SK-N-SH (cell line): ENCODE measurements at regions not wholly inside any gene's neighbourhood (a gene's known extent, or its start where the extent isn't known, plus 50 kb on each side); places are given as distances from the start of the nearest gene placed in this dataset.

ENCODE experiments used
- CTCF ChIA-PET: fragments of 300-600, 350-600 bp; formaldehyde crosslinking; extraction: SDS; loops from one replicate; lab custom pipeline; 2021; lab: Yijun Ruan, JAX
- POLR2A ChIA-PET: fragments of 350-600 bp; sonication (Branson Sonifier 250); formaldehyde crosslinking; extraction: SDS; loops from one replicate; lab custom pipeline; 2020; ENCODE audit warnings: antibody characterized with exemption, inconsistent platforms; lab: Yijun Ruan, JAX
- DNase-seq: peaks from one replicate; pipeline ENCODE4 v3.0.0; 2012
- H2AFZ ChIP-seq: fragments of 200-600 bp; sonication (generic); 2 replicates; pipeline ENCODE4 v1.8.1; 2016; ENCODE audit warnings: antibody characterized with exemption, mild to moderate bottlenecking, low read depth
- H3F3A ChIP-seq: fragments of 200-600 bp; sonication (generic); replicated peaks from 2 replicates; pipeline ENCODE3; 2016; ENCODE audit warnings: antibody characterized with exemption, mild to moderate bottlenecking; ENCODE audit not compliant: insufficient read depth
- H3K27ac ChIP-seq, 2 experiments: fragments of 200-500 bp in 1 of 2; fragments of 200-600 bp in 1 of 2; sonication (Bioruptor generic) in 1 of 2; sonication (generic), shearing (Covaris generic) in 1 of 2; 2 replicates each; pipeline versions ENCODE4 v1.5.1 to v1.6.1; 2014 to 2016; ENCODE audit warnings: low read depth in 2 of 2, inconsistent platforms in 1 of 2, low read length in 1 of 2, mild to moderate bottlenecking in 1 of 2, mixed read lengths in 1 of 2
- H3K27me3 ChIP-seq: fragments of 200-600 bp; sonication (generic), shearing (Covaris generic); 2 replicates; pipeline ENCODE4 v1.6.1; 2016; ENCODE audit warnings: mixed run types; ENCODE audit not compliant: insufficient read depth
- H3K36me3 ChIP-seq, 2 experiments: fragments of 200-500 bp in 1 of 2; fragments of 200-600 bp in 1 of 2; sonication (Bioruptor generic) in 1 of 2; sonication (generic) in 1 of 2; replicated peaks in 1 of 2; 2 replicates each; pipeline versions ENCODE3 to v1.5.1; 2014 to 2016; ENCODE audit warnings: low read length in 1 of 2, mild to moderate bottlenecking in 1 of 2; ENCODE audit not compliant: insufficient read depth in 2 of 2, control insufficient read depth in 1 of 2
- H3K4me1 ChIP-seq, 2 experiments: fragments of 200-500 bp in 1 of 2; fragments of 200-600 bp in 1 of 2; sonication (Bioruptor generic) in 1 of 2; sonication (generic), shearing (Covaris generic) in 1 of 2; 2 replicates each; pipeline versions ENCODE4 v1.5.1 to v1.6.1; 2014 to 2016; ENCODE audit warnings: low read depth in 1 of 2, low read length in 1 of 2, mixed run types in 1 of 2; ENCODE audit not compliant: insufficient read depth in 2 of 2, control insufficient read depth in 1 of 2
- H3K4me2 ChIP-seq: fragments of 200-600 bp; sonication (generic), shearing (Covaris generic); 2 replicates; pipeline ENCODE4 v1.6.1; 2017; ENCODE audit warnings: mixed run types
- H3K4me3 ChIP-seq, 2 experiments: fragments of 200-500 bp in 1 of 2; fragments of 200-600 bp in 1 of 2; sonication (Bioruptor generic) in 1 of 2; sonication (generic), shearing (Covaris generic) in 1 of 2; 2 replicates each; pipeline versions ENCODE4 v1.5.1 to v1.8.1; 2014 to 2016; ENCODE audit warnings: low read depth in 2 of 2, inconsistent platforms in 1 of 2, low read length in 1 of 2, mild to moderate bottlenecking in 1 of 2, mixed read lengths in 1 of 2, moderate library complexity in 1 of 2
- H3K79me2 ChIP-seq: fragments of 200-600 bp; sonication (generic); 2 replicates; pipeline ENCODE4 v1.8.1; 2017; ENCODE audit warnings: mild to moderate bottlenecking; ENCODE audit not compliant: insufficient read depth
- H3K9ac ChIP-seq: fragments of 200-600 bp; sonication (generic); 2 replicates; pipeline ENCODE4 v1.6.1; 2017; ENCODE audit warnings: mixed run types
- H3K9me2 ChIP-seq: fragments of 200-600 bp; sonication (generic); 2 replicates; pipeline ENCODE4 v1.6.1; 2017; ENCODE audit warnings: mixed run types
- H3K9me3 ChIP-seq: fragments of 200-600 bp; sonication (generic); 2 replicates; pipeline ENCODE4 v1.6.1; 2017; ENCODE audit warnings: mixed run types, mild to moderate bottlenecking, moderate library complexity
- H4K20me1 ChIP-seq: fragments of 200-600 bp; sonication (generic); 2 replicates; pipeline ENCODE4 v1.6.1; 2017; ENCODE audit warnings: mild to moderate bottlenecking, mixed run types; ENCODE audit not compliant: insufficient read depth
- CHD2 ChIP-seq: fragments of 150-350 bp; IDR thresholded peaks from 2 replicates; pipeline ENCODE4 v1.6.1; 2018; ENCODE audit warnings: low read length; ENCODE audit not compliant: partially characterized antibody
- FOXJ3 ChIP-seq: sonication (generic); formaldehyde crosslinking; IDR thresholded peaks from 2 replicates; pipeline ENCODE4 v1.5.1; 2020; ENCODE audit warnings: mild to moderate bottlenecking, missing genetic modification reagents
- GATA2 ChIP-seq: sonication (generic); formaldehyde crosslinking; IDR thresholded peaks from 2 replicates; pipeline ENCODE4 v1.5.0; 2020; ENCODE audit warnings: mild to moderate bottlenecking, missing genetic modification reagents
- RCOR1 ChIP-seq: fragments of 150-350 bp; IDR thresholded peaks from 2 replicates; pipeline ENCODE4 v1.6.1; 2017; ENCODE audit warnings: antibody characterized with exemption, low read length
- RFX5 ChIP-seq: IDR thresholded peaks from 2 replicates; pipeline ENCODE4 v1.6.1; 2012; ENCODE audit warnings: mild to moderate bottlenecking, improper control_type of control experiment, low read length
- RXRA ChIP-seq: IDR thresholded peaks from 2 replicates; pipeline ENCODE4 v1.4.0; 2012; ENCODE audit warnings: low read depth, mild to moderate bottlenecking, borderline replicate concordance
- SIN3A ChIP-seq: IDR thresholded peaks from 2 replicates; pipeline ENCODE4 v1.6.1; 2012; ENCODE audit warnings: low read depth, mild to moderate bottlenecking, low read length, moderate library complexity, borderline replicate concordance
- TCF12 ChIP-seq: IDR thresholded peaks from 2 replicates; pipeline ENCODE4 v1.4.0; 2012
- TEAD4 ChIP-seq: IDR thresholded peaks from 2 replicates; pipeline ENCODE4 v1.4.0; 2012; ENCODE audit warnings: mild to moderate bottlenecking, borderline replicate concordance; ENCODE audit not compliant: insufficient read depth
- WGBS: methylation state at CpG from one replicate; pipeline ENCODE4 v1.1.6; 2017; ENCODE audit warnings: low lambda C conversion rate; 5-methylcytosine and 5-hydroxymethylcytosine counted together
- TF ChIP-seq, protein P1 (sequence below): IDR thresholded peaks from 2 replicates; pipeline ENCODE4; 2012
- TF ChIP-seq, protein P2 (sequence below): IDR thresholded peaks from 2 replicates; pipeline ENCODE4 v1.4.0; 2012; ENCODE audit warnings: low read depth, borderline replicate concordance
- TF ChIP-seq, protein P3 (sequence below): IDR thresholded peaks from 2 replicates; pipeline ENCODE4 v1.4.0; 2012; ENCODE audit warnings: low read depth
- TF ChIP-seq, protein P4 (sequence below): IDR thresholded peaks from 2 replicates; pipeline ENCODE4 v1.6.1; 2012; ENCODE audit warnings: mild to moderate bottlenecking, low read depth, low read length, moderate library complexity
- TF ChIP-seq, protein P5 (sequence below): fragments of 200-600 bp; sonication (generic); IDR thresholded peaks from 2 replicates; pipeline ENCODE4 v1.6.1; 2017; ENCODE audit warnings: antibody characterized with exemption, mild to moderate bottlenecking, moderate library complexity
- TF ChIP-seq, protein P6 (sequence below): fragments of 150-350 bp; IDR thresholded peaks from 2 replicates; pipeline ENCODE4 v1.6.1; 2017; ENCODE audit warnings: antibody characterized with exemption, low read length, low read depth, borderline replicate concordance

DNA sequence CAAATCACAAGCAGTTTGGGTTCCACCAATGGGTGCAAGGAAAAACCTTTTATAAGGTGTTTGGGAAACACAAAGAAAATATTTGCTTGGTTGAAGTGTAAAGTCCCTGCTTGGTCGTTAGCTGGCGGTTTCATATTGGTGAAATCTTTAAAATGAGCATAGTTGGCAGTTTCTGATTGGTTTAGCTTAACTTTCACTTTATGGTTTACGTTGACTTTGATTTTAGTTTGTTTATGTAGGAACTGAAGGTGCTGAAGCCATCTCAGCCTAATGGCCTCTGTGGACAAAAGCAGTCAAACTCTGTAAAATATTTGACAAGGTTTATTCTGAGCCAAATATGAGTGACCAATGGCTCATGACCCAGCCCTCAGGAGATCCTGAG lies 76.6 kb upstream of the PPM1J start:
- Histone ChIP-seq H3K4me2 (0 out of 2 replicates have a peak overlapping the region, but pooled peaks have one; percentile 5), H3K79me2 (no peaks in the 10 kb centered on the region), H3F3A (peaks cover 6% of the 10 kb centered on the region), H4K20me1 (no peaks in the 10 kb centered on the region), H3K36me3 (no peaks in the 10 kb centered on the region), H3K9ac (no peak overlapping the region), H3K4me1 (peaks cover 0 to 19% of the 10 kb centered on the region in 2 experiments; a peak in 3 of 4 replicates), H3K27me3 (no peaks in the 10 kb centered on the region), H3K9me3 (no peaks in the 10 kb centered on the region), H3K9me2 (no peaks in the 10 kb centered on the region), H3K27ac (no peak overlapping the region), H2AFZ (no peak overlapping the region), H3K4me3 (no peak overlapping the region; a peak in 1 of 4 replicates)
- DNase-seq = no peak
- POLR2A ChIA-PET = no interaction called here
- CTCF ChIA-PET = interaction anchor here (1.4 to 7.9 kb wide), 6 partner anchors 13 to 281 kb away, joined by 5 to 69 read pairs (median 20); partner anchors contain the start of genes LRIG2 and PPM1J
- TF ChIP-seq RFX5 (peak; percentile 41; the same call in 1 of the 2 replicates), GATA2 (no peak)
- WGBS = 28% methylated on average over 3 of the region's 3 CpGs

DNA sequence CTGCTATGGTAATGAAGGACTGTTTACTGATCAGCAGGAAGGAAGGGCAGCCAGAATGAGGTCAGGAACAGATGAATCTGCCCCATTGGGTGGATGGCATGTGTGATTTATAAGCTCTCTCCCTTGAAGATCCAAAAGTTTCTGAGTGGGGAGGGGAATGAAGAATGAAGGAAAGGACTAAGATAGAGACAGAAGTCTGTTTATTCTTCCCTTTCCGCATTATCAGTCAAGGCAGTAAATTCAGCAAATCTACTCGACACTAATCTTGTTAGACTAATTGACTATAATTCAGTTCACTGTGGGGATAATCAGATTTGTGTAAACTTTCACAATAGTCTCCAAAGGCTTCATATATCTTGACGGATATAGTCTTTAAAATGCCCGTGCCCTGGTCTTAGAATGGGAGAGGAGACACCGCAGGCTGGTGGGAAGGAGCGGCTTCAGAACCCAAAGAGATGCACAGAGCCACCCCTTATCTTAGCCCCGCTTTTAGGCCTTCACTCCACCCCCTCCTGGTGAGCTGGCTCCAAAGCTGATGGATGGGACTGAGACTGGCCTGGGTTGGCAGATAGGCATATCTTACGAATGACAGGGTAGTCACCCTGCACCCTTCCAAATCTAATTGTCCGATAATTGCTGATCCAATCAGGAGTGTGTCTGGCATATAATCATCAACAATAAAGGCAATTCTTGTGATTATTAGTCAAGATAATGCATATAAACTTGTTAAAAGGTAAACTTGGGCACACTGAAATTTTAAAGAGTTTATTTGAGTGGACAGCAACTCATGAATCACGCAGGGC lies 76.0 kb upstream of the PPM1J start:
- ChIA-PET CTCF (interaction anchor here (1.1 to 7.9 kb wide), 8 partner anchors 14 to 282 kb away, joined by 3 to 69 read pairs (median 5); partner anchors contain the start of genes LRIG2 and PPM1J), POLR2A (no interaction called here)
- Histone ChIP-seq H2AFZ (no peak overlapping the region), H3K9ac (no peak overlapping the region), H3K27me3 (no peaks in the 10 kb centered on the region), H3K4me2 (no peak overlapping the region), H3F3A (peaks cover 6% of the 10 kb centered on the region), H3K4me1 (peaks cover 0 to 19% of the 10 kb centered on the region in 2 experiments; a peak in 3 of 4 replicates), H3K9me2 (no peaks in the 10 kb centered on the region), H3K9me3 (no peaks in the 10 kb centered on the region), H3K4me3 (no peak overlapping the region; a peak in 1 of 4 replicates), H4K20me1 (no peaks in the 10 kb centered on the region), H3K79me2 (no peaks in the 10 kb centered on the region), H3K36me3 (no peaks in the 10 kb centered on the region), H3K27ac (peak overlapping the region in 1 of 2 experiments; percentile 44; a peak in 1 of 4 replicates)
- peak; percentile 81 for DNase-seq
- 40% methylated on average over 10 of the region's 10 CpGs for WGBS
- TF ChIP-seq, protein P1, sequence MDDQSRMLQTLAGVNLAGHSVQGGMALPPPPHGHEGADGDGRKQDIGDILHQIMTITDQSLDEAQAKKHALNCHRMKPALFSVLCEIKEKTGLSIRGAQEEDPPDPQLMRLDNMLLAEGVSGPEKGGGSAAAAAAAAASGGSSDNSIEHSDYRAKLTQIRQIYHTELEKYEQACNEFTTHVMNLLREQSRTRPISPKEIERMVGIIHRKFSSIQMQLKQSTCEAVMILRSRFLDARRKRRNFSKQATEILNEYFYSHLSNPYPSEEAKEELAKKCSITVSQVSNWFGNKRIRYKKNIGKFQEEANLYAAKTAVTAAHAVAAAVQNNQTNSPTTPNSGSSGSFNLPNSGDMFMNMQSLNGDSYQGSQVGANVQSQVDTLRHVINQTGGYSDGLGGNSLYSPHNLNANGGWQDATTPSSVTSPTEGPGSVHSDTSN = peak; percentile 48
- TF ChIP-seq TCF12 (peak; percentile 23), CHD2 (peak; percentile 71), RFX5 (no peak), RXRA (no peak), FOXJ3 (CRISPR knock-in tag) (peak; percentile 87; the same call in 1 of the 2 replicates), SIN3A (no peak), RCOR1 (peak; percentile 98), TEAD4 (peak; percentile 63; the same call in 1 of the 2 replicates)
- TF ChIP-seq, protein P2, sequence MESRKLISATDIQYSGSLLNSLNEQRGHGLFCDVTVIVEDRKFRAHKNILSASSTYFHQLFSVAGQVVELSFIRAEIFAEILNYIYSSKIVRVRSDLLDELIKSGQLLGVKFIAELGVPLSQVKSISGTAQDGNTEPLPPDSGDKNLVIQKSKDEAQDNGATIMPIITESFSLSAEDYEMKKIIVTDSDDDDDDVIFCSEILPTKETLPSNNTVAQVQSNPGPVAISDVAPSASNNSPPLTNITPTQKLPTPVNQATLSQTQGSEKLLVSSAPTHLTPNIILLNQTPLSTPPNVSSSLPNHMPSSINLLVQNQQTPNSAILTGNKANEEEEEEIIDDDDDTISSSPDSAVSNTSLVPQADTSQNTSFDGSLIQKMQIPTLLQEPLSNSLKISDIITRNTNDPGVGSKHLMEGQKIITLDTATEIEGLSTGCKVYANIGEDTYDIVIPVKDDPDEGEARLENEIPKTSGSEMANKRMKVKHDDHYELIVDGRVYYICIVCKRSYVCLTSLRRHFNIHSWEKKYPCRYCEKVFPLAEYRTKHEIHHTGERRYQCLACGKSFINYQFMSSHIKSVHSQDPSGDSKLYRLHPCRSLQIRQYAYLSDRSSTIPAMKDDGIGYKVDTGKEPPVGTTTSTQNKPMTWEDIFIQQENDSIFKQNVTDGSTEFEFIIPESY = no peak
- TF ChIP-seq, protein P3, sequence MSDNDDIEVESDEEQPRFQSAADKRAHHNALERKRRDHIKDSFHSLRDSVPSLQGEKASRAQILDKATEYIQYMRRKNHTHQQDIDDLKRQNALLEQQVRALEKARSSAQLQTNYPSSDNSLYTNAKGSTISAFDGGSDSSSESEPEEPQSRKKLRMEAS = no peak
- TF ChIP-seq, protein P4, sequence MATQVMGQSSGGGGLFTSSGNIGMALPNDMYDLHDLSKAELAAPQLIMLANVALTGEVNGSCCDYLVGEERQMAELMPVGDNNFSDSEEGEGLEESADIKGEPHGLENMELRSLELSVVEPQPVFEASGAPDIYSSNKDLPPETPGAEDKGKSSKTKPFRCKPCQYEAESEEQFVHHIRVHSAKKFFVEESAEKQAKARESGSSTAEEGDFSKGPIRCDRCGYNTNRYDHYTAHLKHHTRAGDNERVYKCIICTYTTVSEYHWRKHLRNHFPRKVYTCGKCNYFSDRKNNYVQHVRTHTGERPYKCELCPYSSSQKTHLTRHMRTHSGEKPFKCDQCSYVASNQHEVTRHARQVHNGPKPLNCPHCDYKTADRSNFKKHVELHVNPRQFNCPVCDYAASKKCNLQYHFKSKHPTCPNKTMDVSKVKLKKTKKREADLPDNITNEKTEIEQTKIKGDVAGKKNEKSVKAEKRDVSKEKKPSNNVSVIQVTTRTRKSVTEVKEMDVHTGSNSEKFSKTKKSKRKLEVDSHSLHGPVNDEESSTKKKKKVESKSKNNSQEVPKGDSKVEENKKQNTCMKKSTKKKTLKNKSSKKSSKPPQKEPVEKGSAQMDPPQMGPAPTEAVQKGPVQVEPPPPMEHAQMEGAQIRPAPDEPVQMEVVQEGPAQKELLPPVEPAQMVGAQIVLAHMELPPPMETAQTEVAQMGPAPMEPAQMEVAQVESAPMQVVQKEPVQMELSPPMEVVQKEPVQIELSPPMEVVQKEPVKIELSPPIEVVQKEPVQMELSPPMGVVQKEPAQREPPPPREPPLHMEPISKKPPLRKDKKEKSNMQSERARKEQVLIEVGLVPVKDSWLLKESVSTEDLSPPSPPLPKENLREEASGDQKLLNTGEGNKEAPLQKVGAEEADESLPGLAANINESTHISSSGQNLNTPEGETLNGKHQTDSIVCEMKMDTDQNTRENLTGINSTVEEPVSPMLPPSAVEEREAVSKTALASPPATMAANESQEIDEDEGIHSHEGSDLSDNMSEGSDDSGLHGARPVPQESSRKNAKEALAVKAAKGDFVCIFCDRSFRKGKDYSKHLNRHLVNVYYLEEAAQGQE = no peak
- TF ChIP-seq, protein P5, sequence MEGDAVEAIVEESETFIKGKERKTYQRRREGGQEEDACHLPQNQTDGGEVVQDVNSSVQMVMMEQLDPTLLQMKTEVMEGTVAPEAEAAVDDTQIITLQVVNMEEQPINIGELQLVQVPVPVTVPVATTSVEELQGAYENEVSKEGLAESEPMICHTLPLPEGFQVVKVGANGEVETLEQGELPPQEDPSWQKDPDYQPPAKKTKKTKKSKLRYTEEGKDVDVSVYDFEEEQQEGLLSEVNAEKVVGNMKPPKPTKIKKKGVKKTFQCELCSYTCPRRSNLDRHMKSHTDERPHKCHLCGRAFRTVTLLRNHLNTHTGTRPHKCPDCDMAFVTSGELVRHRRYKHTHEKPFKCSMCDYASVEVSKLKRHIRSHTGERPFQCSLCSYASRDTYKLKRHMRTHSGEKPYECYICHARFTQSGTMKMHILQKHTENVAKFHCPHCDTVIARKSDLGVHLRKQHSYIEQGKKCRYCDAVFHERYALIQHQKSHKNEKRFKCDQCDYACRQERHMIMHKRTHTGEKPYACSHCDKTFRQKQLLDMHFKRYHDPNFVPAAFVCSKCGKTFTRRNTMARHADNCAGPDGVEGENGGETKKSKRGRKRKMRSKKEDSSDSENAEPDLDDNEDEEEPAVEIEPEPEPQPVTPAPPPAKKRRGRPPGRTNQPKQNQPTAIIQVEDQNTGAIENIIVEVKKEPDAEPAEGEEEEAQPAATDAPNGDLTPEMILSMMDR = no peak
- TF ChIP-seq, protein P6, sequence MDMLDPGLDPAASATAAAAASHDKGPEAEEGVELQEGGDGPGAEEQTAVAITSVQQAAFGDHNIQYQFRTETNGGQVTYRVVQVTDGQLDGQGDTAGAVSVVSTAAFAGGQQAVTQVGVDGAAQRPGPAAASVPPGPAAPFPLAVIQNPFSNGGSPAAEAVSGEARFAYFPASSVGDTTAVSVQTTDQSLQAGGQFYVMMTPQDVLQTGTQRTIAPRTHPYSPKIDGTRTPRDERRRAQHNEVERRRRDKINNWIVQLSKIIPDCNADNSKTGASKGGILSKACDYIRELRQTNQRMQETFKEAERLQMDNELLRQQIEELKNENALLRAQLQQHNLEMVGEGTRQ = no peak
